Daoy (cell line): ENCODE measurements at regions not wholly inside any gene's neighbourhood (a gene's known extent, or its start where the extent isn't known, plus 50 kb on each side); places are given as distances from the start of the nearest gene placed in this dataset.

Source experiments
- DNase-seq: peaks from one replicate; pipeline ENCODE4 v3.0.0-alpha.2; 2015; ENCODE audit warnings: low read depth

DNA sequence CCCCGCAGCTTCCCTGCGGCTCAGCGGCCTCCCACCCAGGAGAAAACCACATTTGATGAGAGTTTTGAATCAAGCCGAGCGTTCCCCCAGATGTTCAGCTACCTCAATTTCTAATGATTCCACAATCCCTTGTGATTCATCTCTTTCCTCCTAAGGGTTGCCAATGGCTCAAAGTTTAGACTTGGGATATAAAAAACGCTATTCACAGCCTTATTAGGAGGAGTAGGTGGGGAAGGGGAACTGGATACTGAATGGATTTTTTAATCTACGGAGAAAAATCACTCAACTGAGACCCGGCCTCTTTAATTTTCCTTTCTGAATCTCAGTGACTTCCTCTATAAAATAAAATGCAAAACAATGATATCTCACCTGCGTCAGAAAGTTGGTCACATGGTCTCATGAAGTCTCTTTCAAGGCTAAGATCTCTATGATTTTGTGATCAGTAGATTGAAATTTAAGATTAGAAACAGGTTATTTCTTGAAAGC lies 192.6 kb upstream of the TCF4 start:
- no peak for DNase-seq

DNA sequence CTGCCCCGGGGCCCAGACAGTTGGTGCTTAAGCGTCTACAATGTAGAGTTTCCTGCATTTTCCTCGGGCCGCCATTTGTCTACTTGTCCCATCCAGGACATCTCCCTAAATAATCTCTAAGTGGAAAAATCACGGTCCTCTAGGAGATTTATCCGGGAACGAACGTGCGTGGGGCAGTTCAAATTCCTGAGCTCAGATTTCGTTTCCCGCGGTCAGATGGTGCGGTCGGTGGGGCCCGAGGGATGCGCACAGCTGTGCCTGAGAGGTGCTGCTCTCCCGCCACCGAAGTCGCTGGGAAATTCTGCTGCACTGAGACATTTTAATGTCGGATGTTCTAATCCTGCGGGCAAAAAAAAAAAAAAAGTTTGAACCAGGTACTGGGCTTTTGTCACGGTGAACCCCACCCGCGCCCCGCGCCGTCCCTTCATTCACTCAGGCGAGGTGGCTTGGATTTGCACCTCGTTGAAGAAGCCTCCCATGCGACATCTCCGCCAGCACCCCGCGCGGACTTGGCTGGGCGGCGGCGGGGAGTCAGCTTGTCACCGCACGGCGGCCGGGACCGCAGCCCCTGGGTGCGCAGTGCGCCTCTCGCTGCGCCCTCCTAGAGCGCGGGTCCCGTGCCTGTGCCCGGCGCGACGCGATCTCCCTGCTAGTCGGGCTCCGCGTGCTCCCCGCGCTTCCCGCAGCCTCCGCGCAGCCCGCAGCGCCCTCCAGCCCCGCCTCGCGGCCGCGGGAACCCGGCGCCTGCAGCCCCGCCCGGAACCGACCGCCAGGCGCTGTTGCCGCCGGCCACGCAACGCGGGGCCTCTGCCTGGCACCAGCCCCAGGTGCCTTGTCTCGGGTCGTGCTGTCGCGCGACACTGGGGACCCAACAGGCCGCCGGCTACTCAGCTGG lies 191.9 kb upstream of the TCF4 start:
- peak; percentile 41 for DNase-seq

DNA sequence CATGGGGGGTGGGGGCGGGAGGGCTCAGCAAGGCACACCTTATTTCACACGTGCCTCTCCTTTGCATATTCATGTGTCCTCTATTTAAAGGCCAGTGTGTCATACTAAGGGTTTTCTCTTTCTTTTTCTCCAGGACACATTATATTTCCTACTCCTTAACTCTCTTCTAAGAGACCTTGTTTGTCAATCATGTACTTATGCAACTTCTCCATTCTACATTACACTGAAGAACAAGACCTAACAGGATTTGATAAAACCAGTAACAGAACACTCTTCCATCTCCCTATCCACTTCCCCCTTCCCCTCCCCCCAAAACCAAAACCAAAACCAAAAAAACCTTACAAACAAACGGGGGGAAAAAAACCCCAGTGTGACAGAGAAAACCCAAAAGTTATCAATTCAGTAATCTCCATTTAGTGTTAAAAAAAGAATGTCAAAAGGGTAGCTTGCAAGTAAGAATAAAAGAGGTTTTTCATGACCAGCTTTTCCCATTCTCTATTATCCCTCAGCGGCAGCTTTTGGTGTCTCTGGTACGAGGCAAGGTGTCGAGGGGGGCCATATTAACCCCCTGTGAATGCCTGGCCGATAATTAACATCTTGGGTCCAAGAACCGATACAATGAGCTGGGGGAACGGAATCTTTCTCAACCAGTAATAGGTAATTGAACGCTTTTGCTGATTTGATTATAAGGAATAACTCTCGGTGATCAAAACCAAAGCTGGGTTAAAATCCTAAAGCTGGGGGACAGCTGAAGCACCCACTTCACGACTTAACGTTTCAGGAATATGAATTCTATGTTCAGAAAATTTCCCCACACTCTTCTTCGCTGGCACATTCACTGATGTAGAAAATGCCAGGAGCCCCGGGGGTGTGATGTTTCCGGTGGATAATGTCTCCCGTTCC lies 191.0 kb upstream of the TCF4 start:
- DNase-seq, result peak; percentile 42

DNA sequence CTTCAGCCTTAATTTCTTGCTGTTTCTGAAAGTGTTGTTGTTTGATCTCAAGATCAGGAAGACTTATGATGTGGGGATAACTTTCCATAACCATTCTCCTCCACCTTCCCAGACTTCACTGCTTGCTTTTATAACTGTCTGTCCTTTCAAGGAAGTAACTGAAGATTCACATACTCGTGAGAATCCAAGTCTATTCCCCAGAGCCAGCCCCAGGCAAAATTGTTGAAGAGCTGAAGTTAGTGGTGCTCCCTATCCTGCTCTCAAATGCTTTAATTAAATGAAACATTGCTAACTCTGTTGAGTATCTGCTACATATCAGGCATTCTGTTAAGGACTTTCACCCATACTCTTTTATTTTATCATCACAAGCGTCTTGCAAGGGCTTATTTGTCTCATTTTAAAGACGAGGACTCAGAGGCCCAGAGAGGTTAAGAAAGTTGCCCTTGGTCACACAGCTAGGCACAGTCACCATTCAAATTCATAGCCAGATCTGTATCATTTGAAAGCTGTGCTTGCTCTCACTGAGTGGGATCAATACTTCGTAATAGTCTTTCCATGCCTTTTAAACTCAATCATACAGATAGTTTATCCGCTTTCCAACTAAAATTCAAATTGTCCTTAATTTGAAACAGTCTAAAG lies 189.8 kb upstream of the TCF4 start:
- DNase-seq, result no peak

DNA sequence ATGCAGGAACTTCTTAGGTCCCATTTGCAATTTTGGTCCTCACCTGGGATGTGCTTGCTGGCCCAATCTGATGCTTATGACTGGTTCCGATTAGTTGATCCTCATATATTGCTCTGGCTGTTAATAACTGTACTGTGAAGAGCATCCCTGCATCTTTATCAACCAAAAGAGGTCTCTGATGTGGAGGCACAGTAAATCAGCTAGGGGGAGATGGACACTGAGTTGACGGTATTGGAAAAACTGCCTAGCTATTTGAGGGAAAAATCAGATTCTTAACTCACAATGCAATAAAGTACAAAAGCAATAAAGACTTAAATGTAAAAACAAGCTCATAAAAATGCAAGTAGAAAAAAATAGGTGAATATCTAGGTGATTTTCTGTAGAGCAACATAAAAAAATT lies 188.0 kb upstream of the TCF4 start:
- DNase-seq, result no peak

DNA sequence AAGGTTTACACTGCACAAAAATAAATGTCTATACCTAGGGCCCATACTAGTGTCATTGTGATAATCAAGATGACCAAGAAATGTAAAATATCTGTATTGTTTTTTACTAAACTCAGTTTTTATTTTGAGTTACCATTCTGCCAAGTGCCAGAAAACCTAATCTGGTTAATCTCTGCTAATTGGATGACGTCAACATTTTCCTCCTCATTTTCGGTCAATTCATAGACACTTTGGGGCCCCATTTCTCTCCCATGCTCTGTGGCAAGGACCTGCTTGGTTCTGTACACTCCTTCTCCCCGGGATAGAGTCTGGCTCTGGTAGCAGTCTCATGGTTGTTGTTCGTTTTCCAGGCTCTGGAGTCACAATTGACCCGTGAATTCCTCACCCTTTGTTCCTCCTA lies 186.5 kb upstream of the TCF4 start:
- no peak for DNase-seq

DNA sequence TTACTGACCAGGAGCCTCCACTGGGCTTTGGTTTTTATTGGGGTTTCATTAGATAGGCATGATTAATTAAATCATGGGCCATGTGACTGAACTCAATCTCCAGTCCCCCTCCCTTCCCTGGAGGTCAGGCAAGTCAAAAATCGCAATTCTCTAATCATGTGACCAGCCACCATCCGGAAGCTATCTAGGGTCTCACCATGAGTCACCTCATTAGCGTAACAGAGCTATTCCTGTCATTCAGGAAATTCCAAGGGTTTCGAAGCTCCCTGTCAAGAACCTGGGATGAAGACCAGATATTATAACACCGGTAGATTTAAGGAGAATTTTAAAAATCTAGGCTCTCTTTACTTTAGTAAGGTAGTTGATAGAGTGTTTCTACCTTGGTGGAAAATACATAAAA lies 180.3 kb upstream of the TCF4 start:
- peak; percentile 19 for DNase-seq

DNA sequence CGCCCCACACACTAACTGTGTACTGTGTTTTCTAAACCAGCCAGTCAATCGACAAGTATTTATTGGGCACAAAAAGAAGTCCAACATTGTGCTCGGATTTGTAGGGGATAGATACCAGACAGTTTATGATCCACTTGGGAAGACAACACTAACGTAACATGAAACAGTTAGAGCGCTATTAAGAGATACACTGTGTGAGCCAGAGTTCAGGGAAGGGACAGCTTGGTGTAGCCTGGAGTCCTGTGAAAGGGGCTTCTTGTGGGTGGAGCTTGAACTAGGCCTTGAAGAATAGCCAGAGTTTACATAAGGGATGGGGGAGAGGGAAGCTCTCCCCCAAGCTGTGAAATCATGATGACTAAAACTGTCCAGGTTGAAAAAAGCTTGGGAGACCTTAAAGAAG lies 176.4 kb upstream of the TCF4 start:
- DNase-seq, result no peak

DNA sequence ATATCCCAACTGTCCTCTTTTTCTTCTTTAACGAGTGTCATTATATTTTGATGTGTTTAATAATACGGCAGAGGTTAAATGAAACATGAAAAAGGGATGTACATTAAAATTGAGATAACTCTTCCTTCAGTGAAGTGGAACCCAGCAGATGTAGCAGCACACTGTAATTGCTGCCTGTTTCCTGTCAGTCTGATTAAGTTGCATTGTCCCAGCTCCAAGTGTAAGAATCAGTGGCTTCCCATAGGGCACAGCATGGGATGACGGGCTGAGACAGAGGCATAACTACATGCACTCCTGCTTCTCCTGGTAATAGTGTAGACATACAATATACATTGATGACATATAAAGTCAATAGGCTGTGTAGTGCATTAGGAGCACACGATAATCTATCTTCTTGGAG lies 175.8 kb upstream of the TCF4 start:
- no peak for DNase-seq

DNA sequence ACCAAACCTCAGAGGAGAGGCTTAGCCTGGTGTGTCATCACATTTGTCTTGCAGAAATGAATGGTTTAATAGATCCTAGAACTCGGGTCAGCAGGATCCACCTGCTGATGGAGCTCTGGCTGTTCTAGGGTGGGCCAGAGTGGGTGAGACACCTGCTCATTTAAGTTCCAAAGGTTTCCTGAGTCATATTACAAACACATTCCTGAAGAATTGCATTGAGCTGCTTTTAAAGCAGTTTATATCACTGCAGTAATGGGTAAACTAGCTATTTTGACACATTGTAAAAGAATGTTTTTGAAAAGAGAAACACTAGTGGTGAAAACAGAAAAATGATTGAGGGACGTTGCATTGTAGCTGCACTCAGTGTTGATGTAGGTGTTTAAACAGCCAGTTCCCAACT lies 175.3 kb upstream of the TCF4 start:
- DNase-seq, result peak; percentile 43

DNA sequence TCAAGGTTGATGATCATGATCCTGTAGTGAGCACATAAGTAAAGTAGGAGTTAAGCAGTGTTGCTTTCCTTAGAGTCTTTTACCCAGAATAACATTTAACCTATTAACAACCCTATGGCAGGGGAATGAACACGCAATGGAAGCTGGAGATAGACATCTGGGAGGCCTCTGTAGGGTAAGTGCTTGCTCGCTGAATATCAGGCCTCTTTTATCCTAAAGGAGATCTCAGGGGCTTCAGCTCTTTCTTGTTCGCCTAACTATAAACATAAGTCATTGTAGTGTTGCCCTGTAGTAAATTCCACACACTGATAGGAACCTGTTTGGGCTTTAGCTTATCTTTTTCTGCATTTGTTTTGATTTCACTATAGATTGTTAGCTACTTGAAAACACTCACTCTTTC lies 174.4 kb upstream of the TCF4 start:
- DNase-seq, result no peak

DNA sequence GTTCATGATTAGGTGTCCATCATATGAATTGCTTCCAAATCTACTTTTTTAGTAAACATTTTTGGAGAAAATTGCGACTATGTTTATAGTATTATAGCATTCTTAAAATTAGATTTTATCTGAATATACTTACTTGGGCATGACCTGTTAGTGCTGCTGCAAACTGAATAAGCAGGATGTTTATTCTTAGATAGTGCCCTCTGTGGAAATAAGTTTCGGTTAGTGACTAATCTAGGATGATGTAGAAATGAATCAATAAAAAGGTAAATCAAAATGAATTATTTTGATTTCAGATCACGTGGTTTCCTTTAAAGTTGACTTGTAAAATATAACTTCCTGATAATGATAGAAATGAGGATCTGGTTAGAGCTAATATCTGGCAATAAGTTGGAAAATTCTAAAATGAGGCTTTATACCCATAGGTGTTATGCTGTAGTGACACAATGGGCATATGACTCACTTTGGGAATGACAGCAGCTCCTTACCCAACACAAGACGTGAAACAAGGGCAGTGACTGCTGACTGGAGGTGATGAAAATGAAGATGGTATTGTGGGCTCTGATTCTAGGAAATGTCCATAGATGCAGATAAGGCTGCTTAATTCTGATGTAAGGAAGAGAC lies 165.8 kb upstream of the TCF4 start:
- peak; percentile 55 for DNase-seq

DNA sequence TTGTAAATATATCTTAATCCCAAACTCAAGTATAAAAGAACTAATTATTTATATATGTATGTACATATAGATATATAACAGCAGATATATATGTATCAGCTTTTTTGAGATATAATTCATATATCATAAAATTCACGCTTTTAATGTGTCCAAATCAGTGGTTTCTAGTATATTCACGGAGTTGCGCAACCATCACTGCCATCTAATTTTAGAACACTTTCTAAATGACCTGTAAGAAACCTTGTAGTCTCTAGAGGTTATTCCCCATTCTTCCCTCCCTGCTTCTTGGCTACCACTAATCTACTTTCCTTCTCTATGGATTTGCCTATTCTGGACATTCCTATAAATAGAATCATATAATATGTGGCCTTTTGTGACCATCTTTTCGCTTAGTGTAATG lies 163.5 kb upstream of the TCF4 start:
- DNase-seq, result no peak

DNA sequence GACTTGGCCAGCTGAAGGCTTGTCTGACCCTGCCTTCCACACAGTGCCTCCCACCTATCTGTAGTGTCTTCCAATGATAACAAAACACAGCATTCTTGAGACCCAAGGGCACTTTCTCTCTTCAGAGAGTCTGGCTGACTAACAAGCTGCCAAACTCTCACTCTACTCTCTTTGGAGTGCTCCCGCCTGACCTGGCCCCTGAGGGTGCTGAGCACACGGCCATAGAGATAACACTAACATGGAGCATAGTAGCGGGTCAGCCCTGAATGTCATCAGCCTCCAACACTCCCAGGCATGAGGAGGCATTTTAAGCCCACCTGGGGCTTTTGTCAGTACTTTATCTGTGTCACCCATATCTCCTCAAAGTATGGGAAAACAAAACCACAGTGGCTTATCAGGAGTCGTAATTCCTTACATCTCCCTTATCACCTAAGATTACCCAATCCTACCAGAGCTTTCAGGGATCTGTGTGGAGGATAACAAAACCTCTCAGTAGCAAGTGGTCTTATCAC lies 160.3 kb upstream of the TCF4 start:
- DNase-seq, result no peak

DNA sequence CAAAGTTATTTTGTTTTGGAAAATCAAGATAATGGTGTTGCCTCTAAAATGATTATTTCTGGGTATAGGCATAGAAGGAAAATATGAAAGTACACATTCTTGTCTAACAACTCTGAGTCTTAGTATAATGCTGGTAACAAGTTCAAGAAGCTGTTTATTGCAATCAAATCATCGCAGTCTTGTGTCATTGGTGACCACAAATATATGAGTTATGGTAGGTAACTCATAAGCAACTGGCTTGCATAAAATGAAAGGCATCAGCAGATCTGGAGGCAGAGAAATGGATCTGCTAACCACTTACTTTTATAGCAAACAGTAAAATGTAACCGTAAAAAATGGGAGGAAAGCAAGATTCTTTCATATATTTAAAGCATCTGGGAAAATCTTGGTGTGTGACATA lies 156.2 kb upstream of the TCF4 start:
- no peak for DNase-seq

DNA sequence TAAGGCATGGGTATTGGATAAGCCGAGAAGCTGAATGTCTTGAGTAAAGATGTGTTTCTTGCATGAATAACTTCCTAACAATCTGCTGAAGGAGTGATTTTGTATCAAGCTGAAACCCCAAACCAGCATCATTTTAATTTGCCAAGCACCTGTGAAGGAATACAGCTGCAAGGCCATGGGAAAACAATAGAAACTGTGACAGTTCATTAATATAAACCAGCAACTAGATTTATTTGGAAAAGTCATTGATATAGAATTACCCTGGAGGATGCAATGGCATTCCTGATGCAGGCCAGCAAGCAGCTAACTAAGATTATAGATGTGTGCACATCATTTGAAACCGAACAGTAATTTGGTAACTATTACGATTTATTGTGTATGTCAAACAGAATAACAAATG lies 155.7 kb upstream of the TCF4 start:
- DNase-seq, result no peak

DNA sequence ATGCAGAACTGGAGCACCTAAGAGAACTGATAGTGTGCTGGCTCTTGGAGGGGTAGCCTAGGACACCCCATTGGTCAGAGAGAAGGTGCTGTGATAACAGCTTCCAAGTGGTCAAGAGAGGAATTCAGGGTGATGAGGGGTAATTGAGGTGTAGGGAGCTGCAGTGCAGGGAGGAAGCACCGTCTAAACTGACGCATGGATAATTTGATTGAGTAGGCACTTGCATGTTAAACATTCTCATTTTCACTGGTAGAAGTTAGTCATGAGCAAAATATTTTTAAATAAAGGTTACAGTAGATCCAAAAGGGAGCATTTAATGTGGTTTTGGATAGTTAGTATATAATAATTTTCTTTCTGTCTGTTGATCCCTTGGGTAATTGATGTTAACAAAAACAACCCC lies 155.1 kb upstream of the TCF4 start:
- DNase-seq, result no peak

DNA sequence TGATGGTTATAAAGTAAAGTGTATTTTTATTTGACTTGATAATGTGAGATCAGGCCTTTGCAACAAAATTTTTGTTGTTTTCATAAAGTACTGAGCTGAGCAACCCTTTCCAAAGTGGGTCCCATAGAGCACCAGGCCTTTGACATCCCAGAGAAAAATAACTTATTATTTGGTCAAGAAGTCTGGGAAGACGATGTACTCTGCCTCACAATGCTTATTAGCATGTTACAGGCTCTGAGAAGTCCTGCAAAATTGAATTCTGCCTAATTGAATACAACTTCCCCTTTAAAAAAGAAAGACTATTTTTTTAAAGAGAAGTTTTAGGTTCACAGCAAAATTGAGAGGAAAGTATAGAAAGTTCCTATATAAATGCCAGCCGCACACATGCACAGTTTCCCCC lies 151.5 kb upstream of the TCF4 start:
- DNase-seq, result no peak

DNA sequence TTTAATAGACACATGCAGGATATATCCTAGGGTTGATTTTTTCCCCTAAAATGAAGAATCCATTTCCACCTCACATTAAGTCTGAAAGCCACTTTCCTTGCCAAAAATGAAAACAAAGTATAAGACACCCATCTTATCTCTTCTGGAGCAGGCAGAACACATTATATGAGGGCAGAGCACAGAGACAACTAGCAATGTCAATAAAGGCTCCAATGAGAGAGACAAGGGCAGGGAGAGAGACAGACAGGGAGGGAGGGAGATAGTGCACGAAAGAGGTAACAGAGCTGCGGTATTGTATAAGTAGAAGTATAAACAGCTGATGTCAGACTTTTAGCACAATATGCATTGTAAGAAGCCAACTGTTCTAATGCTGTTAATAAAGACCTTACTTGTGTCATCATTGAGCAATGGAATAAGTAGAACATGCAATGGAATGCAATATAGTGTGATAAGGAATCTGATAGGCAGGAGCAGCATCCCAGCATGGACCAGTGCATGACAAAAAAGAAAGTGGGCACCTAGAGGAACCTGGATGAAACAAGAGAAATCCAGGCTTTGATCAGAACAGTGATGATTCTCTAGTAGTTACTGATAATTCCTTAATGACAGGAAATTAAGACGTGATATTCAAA lies 150.6 kb upstream of the TCF4 start:
- DNase-seq, result no peak

DNA sequence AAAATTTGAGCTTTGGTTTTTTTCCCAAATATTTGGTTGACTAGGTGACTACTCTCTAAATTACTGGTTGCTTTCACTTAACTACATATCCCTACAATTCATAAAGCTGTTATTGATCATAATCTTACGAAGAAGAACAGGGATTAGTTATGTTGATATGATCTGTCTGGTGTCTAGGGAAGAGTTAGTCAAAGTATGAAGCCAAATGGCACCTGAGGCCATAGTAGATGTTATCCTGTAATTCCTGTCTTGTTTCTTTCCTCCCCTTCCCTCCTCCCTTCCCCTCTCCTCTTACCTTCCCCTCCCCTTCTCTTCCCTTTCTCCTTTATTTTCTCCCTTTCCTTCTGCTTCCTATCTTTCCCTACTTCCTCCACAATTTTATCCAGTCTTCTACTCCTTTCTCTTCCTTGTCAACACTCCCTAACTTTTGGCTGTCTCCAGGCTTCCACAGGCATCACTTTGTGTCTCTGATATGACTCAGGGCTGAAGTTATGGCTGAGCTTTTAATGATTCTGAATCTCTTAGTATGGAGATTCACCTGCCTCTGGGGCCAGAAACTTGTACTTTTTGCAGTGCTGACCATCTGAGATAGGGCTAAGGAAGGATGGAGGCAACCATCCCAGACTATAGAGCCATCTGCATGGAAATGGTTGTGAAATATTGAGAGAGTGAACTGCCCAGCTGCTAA lies 149.9 kb upstream of the TCF4 start:
- DNase-seq, result no peak

DNA sequence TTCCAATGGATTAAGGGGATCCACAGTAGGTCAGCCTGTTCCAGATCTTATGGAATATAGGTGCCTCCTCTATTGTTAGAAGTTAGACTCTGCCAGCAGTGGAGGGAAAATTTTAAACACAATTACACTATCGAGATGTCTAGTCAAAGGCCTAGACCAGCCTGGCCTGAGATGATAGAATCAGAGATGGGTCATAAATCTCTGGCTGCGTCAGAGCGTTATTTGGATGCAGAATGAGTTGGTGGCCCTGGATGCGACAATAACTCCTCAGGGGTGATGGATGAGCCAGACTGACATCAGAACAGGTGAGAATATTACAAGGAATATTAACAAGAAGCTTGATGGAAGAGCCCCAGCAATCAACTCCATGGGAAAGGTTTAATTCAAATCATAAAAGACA lies 149.3 kb upstream of the TCF4 start:
- no peak for DNase-seq
